ENCODE measurements at regions not wholly inside any gene's neighbourhood (a gene's known extent, or its start where the extent isn't known, plus 50 kb on each side); places are given as distances from the start of the nearest gene placed in this dataset.

DNA sequence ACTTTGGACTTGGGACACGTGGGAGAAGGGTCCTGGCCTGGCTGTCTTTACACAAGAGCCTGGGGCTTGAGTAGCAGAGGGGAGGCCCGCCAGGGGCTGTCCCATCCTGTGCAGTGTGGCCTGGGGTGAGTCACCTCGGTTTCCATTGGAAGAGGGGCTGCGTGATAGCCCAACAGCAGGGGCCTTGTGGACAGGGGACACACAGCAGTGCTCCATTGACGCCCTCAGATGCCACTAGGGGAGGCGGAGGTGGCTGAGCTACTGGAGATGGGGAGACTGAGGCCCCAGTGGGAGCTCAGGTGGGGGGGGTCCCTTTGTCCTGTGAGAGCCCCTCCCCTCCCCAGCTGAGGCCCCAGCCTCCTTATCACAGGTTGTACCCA lies 50.0 kb upstream of the RNU6ATAC start:
- no peak for DNase-seq (ENCODE audit: low read depth in 2 of 2, low spot score in 1 of 2)

DNA sequence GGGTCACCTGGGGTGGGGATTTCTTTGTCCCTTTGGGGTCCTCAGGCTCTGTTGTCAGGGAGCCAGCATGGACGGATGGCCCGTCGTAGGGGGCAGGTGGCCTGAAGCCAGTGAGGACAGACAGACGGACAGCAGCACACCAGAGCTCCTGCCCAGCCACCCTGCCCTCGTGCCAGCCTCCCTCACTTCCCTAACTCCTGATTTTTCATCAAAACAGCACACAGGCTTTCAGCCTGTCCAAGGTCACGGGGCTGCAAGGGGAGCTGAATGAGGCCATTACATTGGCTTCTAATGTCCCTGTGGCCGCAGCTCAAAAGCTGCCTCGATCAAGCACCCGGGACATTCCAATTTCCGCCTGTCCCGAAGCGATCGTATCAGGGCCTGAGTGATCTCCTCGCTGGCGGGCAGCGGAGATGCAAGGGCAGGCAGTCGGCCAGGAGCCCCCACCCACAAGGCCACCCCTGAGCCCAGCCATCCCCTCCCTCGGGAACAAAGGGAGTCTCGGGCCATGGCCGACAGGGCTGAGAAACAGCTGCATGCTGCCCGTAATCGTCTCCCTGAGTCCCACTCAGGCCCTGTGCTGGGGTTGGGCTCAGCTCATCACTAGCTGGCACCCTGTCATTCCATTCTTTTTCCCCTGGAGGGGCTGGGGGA lies 50.5 kb upstream of the RNU6ATAC start:
- no peak for DNase-seq (ENCODE audit: low read depth in 2 of 2, low spot score in 1 of 2)

DNA sequence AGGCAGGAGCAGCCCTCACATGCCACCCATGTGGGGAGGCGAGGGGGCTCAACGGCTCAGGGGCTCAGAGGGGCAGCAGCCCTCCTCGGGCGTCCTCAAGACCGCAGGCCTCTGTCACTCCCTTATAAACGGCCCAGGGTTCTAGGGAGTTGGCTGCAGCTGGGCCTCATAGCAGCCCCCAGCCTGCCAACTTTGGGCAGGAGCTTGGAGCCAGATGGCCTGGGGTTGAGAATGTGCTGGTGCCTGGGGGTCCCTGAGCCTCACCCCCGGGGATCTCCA lies 51.0 kb upstream of the RNU6ATAC start:
- no peak for DNase-seq (ENCODE audit: low read depth in 2 of 2, low spot score in 1 of 2)

DNA sequence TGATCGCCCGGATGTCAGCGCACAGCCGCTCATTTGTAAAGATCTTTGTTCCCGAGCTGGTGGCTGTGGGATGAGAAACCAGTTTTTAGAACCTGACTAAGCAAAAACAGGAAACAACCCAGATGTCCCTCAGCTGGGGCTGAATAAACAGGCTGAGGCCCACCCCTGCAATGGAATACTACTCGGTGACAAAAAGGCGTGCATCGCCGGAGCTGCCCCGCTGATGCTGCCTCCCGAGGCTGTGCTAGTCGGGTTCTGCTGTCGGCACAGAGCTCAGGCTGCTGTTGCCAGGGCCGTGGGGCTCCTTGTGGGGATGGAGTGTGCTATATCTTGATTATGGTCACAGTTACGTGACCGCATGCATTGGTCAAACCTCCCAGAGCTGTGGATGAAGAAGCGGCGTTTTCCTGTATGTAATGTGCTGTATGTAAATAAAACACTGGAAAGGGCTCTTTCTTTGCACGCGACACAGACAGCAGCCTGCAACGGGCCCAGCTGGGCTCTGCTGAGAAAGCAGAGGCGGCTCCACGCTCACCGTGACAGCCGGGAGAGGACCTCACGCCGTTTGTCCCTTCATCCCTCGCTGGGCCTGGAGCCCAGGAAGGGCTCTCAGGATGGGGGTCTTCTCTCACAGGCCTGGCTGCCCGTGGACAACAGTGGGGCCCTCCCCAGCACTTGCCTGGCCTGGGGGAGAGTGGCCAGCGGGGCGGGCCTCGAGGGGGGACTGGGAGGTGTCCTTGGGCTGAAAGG lies 51.5 kb upstream of the RNU6ATAC start:
- no peak for DNase-seq (ENCODE audit: low read depth in 2 of 2, low spot score in 1 of 2)

DNA sequence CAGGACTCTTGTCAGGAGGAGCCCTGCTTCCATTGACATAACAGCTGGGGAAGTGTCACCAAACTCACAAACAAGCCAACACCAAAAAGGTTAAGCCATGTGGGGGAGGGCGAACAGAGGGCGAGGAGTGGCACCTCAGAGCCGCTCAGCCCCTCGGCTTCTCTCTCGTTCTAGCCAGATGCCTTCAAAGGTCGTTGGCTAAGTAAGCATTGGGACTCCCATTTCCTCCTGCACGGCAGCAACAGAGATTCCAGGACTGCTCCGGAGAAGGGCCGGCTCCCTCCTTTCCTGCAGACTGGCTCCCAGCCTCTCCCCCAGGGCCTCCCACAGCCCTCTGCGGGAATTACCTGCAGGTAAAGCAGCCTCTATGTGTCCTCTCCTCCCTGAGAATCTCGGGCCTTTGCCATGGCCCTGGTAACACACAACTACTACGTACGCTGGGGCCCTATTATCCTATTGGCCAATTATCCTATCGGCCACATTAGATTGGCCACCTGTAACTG lies 52.1 kb upstream of the RNU6ATAC start:
- no peak for DNase-seq (ENCODE audit: low read depth in 2 of 2, low spot score in 1 of 2)

DNA sequence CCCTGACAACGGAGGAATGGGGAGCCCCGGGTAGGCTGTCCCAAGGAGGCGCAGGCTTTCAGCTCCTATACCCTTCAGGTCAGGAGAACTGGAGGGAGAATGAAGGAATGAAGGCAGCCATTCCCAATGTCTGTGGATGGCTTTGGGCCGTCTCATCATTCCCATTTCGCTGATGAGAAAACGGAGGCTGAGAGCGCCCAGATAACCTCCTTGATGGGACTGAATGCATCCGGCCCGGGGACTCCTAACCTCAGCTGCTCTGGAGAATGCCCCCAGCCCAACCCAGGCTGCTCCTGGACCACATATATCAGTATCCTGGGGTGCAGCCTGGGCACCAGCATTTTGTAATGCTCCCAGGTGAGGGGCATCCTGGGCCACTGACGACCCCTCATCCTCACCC lies 52.6 kb upstream of the RNU6ATAC start:
- DNase-seq (ENCODE audit: low read depth in 2 of 2, low spot score in 1 of 2) = no peak

DNA sequence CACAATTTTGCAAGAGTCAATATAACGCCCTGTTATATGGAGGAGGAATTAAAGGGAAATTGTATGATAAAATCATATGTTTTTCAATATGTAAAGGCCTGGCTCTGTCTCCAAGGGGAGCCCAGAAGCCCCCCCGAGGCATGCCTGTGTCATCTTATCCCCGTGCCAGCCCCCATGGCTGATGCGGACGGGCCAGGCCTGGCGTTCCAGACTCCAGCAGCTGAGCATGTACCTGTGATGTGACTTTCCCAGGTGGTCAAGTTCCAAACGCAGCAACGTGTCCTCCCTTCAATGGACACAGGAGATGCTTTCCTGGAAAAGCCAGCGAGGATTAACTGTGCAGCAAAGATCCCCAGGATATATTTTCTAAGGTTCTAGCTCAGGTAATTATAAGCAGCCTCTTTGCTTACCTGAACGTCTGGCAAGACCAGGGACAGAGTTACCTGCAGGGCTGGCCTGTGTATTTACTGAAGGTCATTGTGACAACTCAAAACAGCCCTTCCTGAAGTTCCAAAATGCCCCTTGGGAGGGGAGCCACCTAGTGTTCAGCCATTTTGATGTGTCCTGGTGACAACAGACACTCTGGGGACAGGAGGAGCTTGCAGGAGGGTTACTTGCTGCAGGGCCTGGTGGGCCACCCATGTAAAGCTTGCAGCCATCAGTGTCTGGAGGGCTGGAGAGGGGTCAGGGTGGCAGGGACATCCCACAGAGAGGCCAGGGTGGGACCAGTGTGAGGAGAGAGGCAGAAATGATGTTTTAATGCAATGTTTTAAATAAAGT lies 53.3 kb upstream of the RNU6ATAC start:
- no peak for DNase-seq (ENCODE audit: low read depth in 2 of 2, low spot score in 1 of 2)

DNA sequence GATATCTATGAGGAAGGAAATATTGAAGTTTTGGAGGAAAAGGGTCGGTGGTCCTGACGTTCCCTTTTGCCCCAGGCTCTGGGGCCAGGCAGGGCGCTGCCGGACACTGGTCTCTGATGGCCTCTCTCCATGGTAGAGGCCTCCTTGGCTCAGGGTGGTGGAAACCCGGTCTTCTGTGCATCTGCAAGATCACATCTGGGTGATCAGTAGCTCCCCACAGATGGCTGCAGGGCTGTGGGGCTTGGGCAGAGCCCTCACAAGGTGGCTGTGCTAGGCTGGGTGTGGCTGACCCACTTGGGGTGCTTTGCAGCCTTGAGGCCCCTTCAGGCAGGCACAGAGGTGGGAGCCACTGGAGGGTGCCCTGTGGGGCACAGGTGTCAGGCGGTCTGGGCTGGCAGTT lies 53.9 kb upstream of the RNU6ATAC start:
- no peak for DNase-seq (ENCODE audit: low read depth in 2 of 2, low spot score in 1 of 2)

DNA sequence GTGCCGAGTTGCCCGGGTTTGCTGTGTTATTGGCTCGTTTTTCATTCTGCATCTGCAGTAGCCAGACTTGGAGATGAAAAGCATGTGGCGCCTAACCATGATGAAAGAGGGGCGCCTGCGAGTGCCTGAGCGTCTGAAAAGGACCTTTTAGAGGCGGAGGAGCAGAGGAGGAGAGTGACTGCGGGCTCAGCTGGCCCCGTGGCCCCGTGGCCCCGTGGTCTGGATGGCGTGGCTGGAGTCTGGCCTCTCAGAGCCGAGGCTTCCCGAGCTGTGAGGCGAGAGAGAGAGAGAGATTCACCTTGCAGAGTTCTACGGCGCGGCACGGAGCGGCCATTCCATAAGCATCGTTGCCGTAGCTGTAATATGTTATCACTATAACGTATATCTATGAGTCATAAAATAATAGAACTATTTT lies 55.3 kb upstream of the RNU6ATAC start:
- DNase-seq (ENCODE audit: low read depth in 2 of 2, low spot score in 1 of 2) = no peak

DNA sequence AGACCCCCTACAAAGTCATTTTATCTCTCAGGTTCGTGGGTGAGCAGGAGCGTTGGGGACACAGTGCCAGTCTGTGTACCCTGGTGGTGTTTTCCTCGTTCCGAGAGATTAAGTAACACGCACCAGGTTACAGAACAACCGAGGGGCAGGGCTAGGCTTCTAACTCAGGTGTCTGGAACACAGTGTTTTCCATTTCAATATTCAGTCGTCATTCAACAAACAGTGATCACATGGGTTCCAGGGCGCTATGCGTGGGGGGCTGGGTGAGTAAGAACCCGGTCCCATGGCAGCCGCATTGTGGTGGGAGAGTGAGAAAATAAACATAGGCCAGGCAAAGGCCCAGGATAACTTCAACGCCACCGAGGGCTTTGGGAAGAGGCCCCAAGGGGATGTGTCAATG lies 55.9 kb upstream of the RNU6ATAC start:
- DNase-seq (ENCODE audit: low read depth in 2 of 2, low spot score in 1 of 2) = no peak

DNA sequence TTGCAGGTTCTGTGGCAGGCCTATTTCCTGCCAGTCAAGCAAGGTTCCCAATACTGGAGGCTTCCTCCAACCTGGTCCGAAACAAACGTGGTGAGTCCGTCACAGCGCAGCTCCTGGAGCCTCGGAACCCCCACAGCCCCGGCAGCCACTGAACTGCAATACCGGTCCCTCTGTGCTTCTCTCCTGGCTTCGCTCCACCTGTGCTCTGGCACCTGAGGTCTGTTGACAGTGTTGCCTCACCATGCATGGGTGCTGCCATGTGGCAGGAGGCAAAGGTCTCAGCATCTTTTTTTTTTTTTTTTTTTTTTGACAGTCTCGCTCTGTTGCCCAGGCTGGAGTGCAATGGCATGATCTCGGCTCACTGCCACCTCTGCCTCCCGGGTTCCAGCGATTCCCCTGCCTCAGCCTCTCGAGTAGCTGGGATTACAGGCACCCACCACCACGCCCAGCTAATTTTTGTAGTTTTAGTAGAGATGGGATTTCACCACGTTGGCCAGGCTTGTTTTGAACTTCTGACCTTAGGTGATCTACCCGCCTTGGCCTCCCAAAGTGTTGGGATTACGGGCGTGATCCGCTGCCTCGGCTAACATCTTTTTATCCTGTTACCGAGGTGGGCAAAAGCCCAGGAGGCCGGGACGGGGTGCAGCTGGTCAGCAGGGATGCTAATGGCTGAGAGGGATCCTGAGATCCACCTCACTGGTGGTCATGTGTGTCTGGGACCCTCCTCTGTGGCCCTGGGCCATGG lies 57.1 kb upstream of the RNU6ATAC start:
- DNase-seq (ENCODE audit: low read depth in 2 of 2, low spot score in 1 of 2) = no peak

DNA sequence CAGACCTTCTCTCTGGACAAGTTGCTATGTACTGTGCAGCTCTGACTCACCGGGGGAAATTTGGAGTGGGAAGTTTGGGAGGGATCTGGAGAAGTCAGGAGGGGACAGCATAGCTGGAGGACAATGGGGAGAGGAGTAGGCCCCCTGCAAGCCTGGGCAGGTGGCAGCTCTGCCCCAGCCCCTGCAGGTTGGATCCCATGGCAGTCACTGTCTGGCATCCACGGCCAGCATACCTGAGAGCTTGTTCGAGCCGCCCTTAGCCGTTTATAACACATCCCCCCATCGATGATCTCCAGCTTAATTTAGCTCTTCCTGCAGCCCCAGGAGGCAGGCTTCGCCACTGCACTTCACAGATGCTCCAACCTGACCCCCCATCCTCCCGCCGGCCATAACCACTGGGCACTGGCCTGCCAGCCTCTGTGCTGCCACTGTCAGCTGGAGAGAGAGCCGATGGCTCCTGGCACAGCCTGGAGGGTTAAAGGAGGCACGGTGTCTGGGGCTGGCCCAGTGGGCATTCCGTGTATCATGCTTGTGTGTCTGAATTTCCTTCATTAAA lies 57.7 kb upstream of the RNU6ATAC start:
- no peak for DNase-seq (ENCODE audit: low read depth in 2 of 2, low spot score in 1 of 2)

DNA sequence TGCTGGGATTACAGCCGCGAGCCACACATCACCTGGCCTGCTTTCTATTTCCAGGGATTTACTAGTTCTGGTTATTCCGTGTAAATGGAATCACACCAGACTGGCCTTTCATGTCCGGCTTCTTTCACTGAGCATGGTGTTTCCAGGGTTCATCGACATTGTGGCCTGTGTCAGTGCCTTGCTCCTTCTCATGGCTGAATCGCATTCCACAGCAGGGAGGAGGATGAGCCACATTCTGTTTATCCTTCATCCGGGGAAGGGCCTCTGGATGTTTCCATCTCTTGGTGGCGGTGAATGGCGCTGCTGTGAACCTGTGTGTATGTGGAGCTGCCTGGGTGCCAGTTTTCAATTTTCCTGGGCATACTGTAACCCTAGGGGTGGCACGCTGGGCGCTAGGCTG lies 58.7 kb upstream of the RNU6ATAC start:
- no peak for DNase-seq (ENCODE audit: low read depth in 2 of 2, low spot score in 1 of 2)

DNA sequence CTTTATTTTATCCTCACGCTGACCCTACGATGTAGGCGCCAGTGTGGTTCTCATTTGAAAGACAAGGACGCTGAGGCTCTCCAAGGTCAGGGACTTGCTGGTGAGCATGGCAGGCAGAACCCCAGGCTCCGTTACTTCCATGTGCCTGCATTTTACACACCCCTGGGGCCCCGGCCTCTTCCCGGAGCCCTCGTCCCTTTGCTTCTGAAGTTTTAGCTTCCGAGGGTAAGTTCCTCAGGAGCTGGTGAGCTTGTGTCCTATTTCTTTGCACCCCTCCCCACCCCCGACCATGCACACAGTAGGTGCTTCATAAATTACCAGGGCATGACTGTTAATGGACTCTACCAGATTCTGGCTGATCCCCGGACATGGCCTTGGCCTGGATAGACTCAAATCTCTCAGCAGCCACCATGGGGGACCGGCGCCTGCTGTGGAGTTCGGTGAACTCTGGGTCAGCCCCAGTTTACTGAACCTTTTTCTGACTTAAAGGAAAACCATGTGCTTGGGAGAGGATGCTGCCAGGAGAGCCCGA lies 59.3 kb upstream of the RNU6ATAC start:
- DNase-seq (ENCODE audit: low read depth in 2 of 2, low spot score in 1 of 2) = no peak

DNA sequence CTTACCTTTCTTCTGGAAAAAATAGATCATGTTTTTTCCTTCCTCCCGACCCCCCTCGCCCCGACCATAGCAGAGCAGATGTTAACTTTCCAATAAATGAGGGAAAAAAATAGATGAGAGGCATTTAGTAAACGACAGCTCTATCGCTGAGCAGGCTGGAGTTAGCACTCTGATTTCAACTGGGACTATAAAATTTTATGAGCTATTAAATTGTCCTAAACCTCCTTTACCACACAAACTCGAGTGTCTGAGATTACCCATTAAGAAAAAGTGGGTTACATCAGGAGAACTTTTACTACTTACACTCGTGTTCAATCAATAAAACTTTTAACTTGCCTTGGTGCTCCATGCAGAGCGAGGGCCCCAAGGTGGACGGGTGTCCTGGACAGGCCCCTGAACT lies 59.8 kb upstream of the RNU6ATAC start:
- DNase-seq (ENCODE audit: low read depth in 2 of 2, low spot score in 1 of 2) = no peak

DNA sequence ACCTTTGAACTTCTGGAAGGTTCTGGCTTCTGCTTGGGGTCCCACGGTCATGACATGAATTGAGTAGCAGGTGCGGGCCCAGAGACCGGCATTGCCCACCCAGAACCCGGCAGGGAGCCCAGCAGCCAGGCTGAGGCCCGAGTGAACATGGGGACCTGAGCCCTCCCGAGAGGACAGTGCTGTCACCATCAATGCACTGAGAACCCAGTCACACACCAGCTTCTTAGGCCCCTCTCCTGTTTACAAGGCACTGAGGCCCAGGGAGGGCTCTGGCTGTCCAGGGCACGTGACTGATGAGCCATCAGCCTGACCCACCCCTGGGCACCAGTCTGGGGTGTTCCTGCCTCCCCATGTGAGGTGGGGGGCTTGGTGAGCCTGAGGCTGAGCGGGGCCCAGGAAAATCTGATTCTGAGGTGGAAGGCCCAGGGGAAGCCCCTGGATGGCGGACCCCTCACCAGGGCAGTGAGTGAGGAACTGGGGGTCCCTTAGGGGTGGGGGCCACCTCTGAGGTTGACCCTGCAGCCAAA lies 60.3 kb upstream of the RNU6ATAC start:
- no peak for DNase-seq (ENCODE audit: low read depth in 2 of 2, low spot score in 1 of 2)

DNA sequence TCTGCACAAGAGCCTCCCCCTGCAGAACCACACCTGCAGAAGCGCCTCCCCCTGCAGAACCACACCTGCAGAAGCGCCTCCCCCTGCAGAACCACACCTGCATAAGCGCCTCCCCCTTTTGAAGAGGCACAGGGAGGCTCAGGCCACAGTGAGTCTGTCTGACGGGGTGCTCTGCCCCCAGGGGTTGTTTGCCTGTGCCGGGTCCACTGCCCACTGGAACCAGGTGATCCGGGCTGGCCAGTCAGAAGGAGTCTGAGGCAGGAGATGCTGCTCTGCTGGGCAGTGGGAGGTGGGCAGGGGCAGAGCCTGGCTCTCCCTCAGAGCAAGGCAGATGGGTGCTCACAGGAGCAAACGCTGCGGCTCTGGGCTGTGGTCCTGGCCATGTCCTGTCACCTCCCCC lies 60.8 kb upstream of the RNU6ATAC start:
- DNase-seq (ENCODE audit: low read depth in 2 of 2, low spot score in 1 of 2) = no peak

DNA sequence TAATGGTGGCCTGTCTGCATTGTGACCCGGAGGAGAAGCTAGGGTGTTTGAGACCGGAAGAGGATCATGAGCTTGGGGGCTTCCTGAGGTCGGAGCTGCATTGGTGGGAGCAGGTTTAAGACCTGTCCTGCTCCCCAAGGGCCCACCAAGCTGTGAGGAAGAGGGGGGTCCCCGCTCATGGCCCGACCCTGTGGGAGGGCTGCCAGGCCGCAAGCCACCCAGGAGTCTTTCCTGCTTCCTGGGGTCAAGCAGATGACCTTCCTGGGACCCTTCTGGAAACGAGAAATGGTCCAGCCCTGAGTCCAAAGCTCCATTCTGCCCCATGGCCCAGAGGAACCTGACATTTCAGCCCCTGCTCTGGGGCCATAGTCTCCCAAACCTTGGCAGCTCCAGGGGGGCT lies 61.5 kb upstream of the RNU6ATAC start:
- DNase-seq (ENCODE audit: low read depth in 2 of 2, low spot score in 1 of 2) = no peak

DNA sequence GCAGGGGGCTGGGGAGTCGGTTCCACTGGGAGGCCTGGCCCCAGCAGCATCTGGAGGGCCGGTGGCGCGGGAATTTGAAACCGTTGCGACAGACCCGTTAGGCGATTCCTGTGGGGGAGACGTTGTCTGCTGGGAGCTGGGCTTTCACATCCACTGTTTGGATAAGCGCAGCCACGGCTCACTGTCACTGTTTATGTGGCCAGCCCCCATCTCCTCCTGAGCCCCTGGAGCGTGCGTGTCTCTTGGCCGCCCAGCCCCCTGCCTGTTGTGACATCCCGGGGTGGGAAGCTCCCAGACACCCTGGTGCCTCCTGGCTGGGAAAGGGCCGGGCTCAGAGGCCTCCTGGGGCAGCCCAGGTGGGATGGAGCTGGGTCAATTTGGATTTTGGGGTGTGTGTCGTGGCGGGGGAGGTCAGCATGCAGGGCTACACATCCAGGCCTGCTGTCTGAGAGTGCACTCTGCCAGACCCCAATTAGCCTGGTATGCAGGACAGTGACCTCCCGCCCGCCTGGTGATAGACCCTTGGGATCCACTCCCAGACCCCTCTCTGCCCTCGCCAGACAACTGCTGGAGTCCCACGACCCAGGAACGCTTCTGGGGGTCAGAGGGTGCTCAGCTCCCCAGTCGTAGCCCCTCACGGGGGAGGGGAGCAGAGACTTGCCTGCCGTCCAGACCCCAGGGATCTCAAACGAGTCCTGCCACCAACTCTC lies 62.0 kb upstream of the RNU6ATAC start:
- no peak for DNase-seq (ENCODE audit: low read depth in 2 of 2, low spot score in 1 of 2)
